C4-2B (cell line): ENCODE measurements at regions not wholly inside any gene's neighbourhood (a gene's known extent, or its start where the extent isn't known, plus 50 kb on each side); places are given as distances from the start of the nearest gene placed in this dataset.

Source experiments
- H3K27ac ChIP-seq: fragments of 450-650 bp; 2 replicates; pipeline ENCODE4 v1.5.1; 2017
- CTCF ChIP-seq: fragments of 450-650 bp; conservative IDR thresholded peaks from 2 replicates; pipeline ENCODE4 v1.5.1; 2017; ENCODE audit warnings: mild to moderate bottlenecking
- ZFX ChIP-seq: fragments of 450-650 bp; IDR thresholded peaks from 2 replicates; pipeline ENCODE4 v1.6.1; 2017

GRCh38 chr2:138121666-138122661, 157.7 kb downstream of the HNMT start:
- H3K27ac ChIP-seq: no peak overlapping the region
- TF ChIP-seq CTCF (no peak), ZFX (no peak)

GRCh38 chr2:138122891-138123290, 158.6 kb downstream of the HNMT start:
- no peak overlapping the region for H3K27ac ChIP-seq
- TF ChIP-seq ZFX (no peak), CTCF (no peak)

GRCh38 chr2:138123741-138124140, 159.5 kb downstream of the HNMT start:
- no peak overlapping the region for H3K27ac ChIP-seq
- TF ChIP-seq ZFX (no peak), CTCF (no peak)

- no peak overlapping the region for H3K27ac ChIP-seq
- no peak for TF ChIP-seq CTCF
- no peak for TF ChIP-seq ZFX
Measured at GRCh38 chr2:138124521-138124920, 160.2 kb downstream of the HNMT start.

- TF ChIP-seq ZFX (no peak), CTCF (no peak)
- H3K27ac ChIP-seq: no peak overlapping the region
Measured at GRCh38 chr2:138125306-138126288, 161.3 kb downstream of the HNMT start.

GRCh38 chr2:138132108-138132507, 167.8 kb downstream of the HNMT start:
- no peak for TF ChIP-seq CTCF
- TF ChIP-seq ZFX: no peak
- H3K27ac ChIP-seq: no peak overlapping the region

GRCh38 chr2:138137949-138138348, 173.7 kb downstream of the HNMT start:
- H3K27ac ChIP-seq: no peak overlapping the region
- no peak for TF ChIP-seq ZFX
- no peak for TF ChIP-seq CTCF
